Neutrophil (primary cell): ENCODE measurements at regions not wholly inside any gene's neighbourhood (a gene's known extent, or its start where the extent isn't known, plus 50 kb on each side); places are given as distances from the start of the nearest gene placed in this dataset.
"Not testable (repeated sequence)": the region's sequence is repeated elsewhere in the genome, so short reads cannot be mapped to it uniquely, and the experiment has no call there.

Source experiments
- H3K27ac ChIP-seq: fragments of 200-600 bp; sonication (generic); 2 replicates; pipeline ENCODE4 v1.5.1; 2016; ENCODE audit warnings: mild to moderate bottlenecking, moderate library complexity
- H3K27me3 ChIP-seq: fragments of 200-600 bp; sonication (generic); 2 replicates; pipeline ENCODE4 v1.6.0; 2016; ENCODE audit warnings: mild to moderate bottlenecking
- H3K36me3 ChIP-seq: fragments of 200-600 bp; sonication (generic); 2 replicates; pipeline ENCODE4 v1.5.1; 2017
- H3K4me1 ChIP-seq, 2 experiments: fragments of 200-600 bp in 1 of 2; sonication (generic) in 1 of 2; 1 replicate in 1 of 2; 2 replicates in 1 of 2; pipeline versions ENCODE4 v1.5.1 to v1.6.1; 2013 to 2016; ENCODE audit warnings: low read depth in 1 of 2, low read length in 1 of 2, mild to moderate bottlenecking in 1 of 2, moderate library complexity in 1 of 2; ENCODE audit not compliant: control insufficient read depth in 1 of 2, insufficient read depth in 1 of 2
- H3K4me3 ChIP-seq, 2 experiments: fragments of 200-600 bp in 1 of 2; sonication (generic) in 1 of 2; 1 replicate in 1 of 2; 2 replicates in 1 of 2; pipeline ENCODE4 v1.5.1; 2013 to 2016; ENCODE audit warnings: low read depth in 1 of 2, low read length in 1 of 2, mild to moderate bottlenecking in 1 of 2, moderate library complexity in 1 of 2
- H3K9me3 ChIP-seq: fragments of 200-600 bp; sonication (generic); 2 replicates; pipeline ENCODE4 v1.5.1; 2016
- TF ChIP-seq, protein P1 (sequence below): fragments of 200-600 bp; sonication (generic); IDR thresholded peaks from 2 replicates; pipeline ENCODE4 v1.5.1; 2016; ENCODE audit warnings: antibody characterized with exemption

DNA sequence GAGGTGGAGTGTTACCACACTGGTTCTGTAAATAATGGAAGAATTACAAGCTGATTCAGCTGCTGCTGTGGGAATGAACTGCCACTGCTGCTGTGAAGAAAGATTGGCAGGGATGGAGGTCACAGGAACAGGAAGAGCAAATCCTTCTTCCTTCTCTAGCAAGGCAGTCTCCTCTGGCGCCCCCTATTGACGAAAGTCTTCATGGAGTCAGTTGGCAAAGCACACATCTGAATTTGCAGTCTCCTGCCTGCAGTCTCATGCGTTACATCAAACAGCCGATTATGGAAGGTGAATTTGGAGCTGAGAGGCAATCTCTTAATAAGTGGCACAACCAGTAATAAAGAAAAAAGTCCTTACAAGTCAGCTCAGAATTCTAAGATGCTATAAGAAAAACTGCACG is 106.0 kb upstream of the TMTC1 start:
- TF ChIP-seq, protein P1, sequence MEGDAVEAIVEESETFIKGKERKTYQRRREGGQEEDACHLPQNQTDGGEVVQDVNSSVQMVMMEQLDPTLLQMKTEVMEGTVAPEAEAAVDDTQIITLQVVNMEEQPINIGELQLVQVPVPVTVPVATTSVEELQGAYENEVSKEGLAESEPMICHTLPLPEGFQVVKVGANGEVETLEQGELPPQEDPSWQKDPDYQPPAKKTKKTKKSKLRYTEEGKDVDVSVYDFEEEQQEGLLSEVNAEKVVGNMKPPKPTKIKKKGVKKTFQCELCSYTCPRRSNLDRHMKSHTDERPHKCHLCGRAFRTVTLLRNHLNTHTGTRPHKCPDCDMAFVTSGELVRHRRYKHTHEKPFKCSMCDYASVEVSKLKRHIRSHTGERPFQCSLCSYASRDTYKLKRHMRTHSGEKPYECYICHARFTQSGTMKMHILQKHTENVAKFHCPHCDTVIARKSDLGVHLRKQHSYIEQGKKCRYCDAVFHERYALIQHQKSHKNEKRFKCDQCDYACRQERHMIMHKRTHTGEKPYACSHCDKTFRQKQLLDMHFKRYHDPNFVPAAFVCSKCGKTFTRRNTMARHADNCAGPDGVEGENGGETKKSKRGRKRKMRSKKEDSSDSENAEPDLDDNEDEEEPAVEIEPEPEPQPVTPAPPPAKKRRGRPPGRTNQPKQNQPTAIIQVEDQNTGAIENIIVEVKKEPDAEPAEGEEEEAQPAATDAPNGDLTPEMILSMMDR = peak; percentile 22
- Histone ChIP-seq H3K36me3 (no peaks in the 10 kb centered on the region), H3K4me1 (no peaks in the 10 kb centered on the region), H3K27ac (no peak overlapping the region), H3K4me3 (no peak overlapping the region), H3K27me3 (no peaks in the 10 kb centered on the region), H3K9me3 (no peaks in the 10 kb centered on the region)

DNA sequence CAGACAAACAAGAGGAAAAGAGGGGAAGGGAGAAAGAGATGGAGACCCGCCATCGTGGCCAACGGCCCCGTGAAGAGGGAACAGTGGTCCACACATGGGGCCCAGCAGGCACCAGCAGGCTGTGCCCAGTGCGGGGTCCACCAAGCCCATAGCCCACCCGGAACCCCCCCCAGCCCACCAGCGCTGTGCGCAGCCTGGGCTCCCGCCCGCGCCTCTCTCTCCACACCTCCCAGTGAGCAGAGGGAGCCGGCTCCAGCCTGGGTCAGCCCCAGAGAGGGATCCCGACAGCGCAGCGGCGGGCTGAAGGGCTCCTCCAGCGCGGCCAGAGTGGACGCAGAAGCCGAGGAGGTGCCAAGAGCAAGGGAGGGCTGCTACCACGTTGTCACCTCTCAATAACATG is 105.0 kb upstream of the TMTC1 start:
- no peak overlapping the region for H3K4me3 ChIP-seq
- H3K36me3 ChIP-seq = no peaks in the 10 kb centered on the region
- no peaks in the 10 kb centered on the region for H3K4me1 ChIP-seq
- H3K27ac ChIP-seq = no peak overlapping the region
- TF ChIP-seq, protein P1 = no peak
- H3K27me3 ChIP-seq = no peaks in the 10 kb centered on the region
- no peaks in the 10 kb centered on the region for H3K9me3 ChIP-seq

DNA sequence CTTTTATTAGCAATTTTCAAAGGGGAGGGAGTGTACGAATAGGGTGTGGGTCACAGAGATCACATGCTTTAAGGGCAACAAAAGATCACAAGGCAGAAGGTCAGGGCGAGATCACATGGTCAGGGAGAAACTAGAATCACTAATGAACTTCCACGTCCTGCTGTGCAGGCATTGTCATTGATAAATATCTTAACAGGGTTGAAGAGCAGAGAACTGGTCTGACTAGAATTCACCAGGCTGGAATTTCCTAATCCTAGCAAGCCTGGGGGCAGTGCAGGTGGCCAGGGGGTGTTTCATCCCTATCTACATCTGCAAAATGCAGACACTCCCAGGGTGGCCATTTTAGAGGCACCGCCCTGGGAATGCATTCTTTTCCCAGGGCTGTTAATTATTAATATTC is 101.2 kb upstream of the TMTC1 start:
- H3K36me3 ChIP-seq, H3K27ac ChIP-seq, H3K4me3 ChIP-seq, H3K4me1 ChIP-seq, H3K27me3 ChIP-seq, H3K9me3 ChIP-seq: not testable (repeated sequence)

DNA sequence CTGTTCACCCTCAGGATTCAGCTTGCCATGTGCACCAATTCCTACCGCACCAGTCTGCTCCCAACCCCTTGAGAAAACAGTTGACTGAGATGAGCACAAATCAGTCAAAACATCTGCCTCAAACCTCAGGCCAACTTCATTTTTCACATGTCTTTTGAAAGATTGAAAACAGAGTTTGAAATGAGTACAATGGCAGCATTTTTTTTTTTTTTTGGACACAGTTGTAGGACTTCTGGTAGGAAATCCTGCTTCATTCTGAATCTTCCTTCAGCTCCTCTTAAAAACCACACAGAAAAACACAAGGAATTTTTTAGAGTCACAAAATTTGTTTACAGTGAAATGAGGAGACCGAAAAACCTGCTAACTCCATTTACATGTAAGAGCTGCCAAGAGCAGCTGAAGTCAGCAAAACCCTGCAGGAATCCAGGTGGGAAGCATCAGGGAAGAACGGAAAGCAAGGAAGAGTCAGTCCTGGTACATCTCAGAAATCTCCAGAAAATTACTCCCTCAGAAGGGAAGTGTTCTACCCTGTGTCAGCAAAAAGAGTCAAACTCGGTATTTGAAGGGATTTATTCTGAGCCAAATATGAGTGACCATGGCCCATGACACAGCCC is 100.3 kb upstream of the TMTC1 start:
- Histone ChIP-seq H3K4me3 (no peak overlapping the region), H3K4me1 (no peaks in the 10 kb centered on the region), H3K27ac (no peak overlapping the region), H3K27me3 (no peaks in the 10 kb centered on the region), H3K9me3 (no peaks in the 10 kb centered on the region), H3K36me3 (no peaks in the 10 kb centered on the region)
- TF ChIP-seq, protein P1 = no peak

DNA sequence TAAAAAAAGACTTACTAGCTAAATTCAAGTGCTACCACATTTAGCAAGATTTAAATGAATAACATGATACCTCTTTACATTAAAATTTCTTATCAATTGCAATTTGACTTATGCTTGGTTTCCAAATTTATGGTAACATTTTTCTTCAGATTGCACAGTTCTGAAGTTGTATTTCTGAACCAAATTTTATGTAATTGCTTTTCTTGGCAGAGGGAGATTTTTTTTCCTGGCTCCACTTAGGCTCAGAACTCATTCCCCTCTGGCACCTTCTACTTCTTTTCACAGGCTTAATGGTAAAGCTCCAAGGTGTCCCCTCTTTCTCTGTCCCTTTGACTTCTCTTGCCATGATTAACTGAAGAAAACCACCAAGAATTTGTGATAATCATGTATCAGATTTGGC is 99.8 kb upstream of the TMTC1 start:
- Histone ChIP-seq H3K4me1 (no peaks in the 10 kb centered on the region), H3K4me3 (no peak overlapping the region), H3K36me3 (no peaks in the 10 kb centered on the region), H3K9me3 (no peaks in the 10 kb centered on the region), H3K27me3 (no peaks in the 10 kb centered on the region), H3K27ac (no peak overlapping the region)
- TF ChIP-seq, protein P1 = no peak

DNA sequence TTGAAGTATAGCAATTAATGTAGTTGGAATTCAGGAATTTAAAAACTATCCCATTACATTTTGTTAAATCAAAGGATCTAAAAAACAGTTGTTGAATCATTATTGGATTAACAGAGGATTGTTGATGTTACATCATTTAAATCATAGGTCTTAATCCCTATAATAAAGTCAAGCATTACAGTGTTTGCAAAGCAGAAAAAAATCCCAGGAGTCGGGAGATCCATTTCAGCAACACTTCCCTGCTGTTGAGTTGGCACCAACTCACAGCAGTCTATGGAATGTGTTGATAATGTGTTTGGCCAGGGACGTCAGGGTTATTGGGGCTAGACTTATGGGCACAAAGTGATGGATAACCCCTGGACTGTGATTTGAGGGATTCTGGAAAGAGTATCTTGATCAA is 99.1 kb upstream of the TMTC1 start:
- no peaks in the 10 kb centered on the region for H3K27me3 ChIP-seq
- H3K27ac ChIP-seq = no peak overlapping the region
- no peaks in the 10 kb centered on the region for H3K36me3 ChIP-seq
- no peak overlapping the region for H3K4me3 ChIP-seq
- TF ChIP-seq, protein P1 = no peak
- no peaks in the 10 kb centered on the region for H3K9me3 ChIP-seq
- H3K4me1 ChIP-seq = no peaks in the 10 kb centered on the region
